MM.1S (cell line): ENCODE measurements at regions not wholly inside any gene's neighbourhood (a gene's known extent, or its start where the extent isn't known, plus 50 kb on each side); places are given as distances from the start of the nearest gene placed in this dataset.

ENCODE experiments used
- DNase-seq: peaks from one replicate; pipeline ENCODE4 v3.0.0-alpha.2; 2015
- H2AFZ ChIP-seq: fragments of 300-600 bp; sonication (generic); 2 replicates; pipeline ENCODE4 v1.6.0; 2016; ENCODE audit warnings: antibody characterized with exemption, low read length
- H3F3A ChIP-seq: fragments of 300-600 bp; sonication (generic); 2 replicates; pipeline ENCODE4 v1.6.1; 2016; ENCODE audit warnings: mild to moderate bottlenecking, antibody characterized with exemption, low read length, moderate library complexity, mixed read lengths; ENCODE audit not compliant: insufficient read depth
- H3K27ac ChIP-seq: fragments of 300-600 bp; sonication (generic); 2 replicates; pipeline ENCODE4 v1.5.1; 2016; ENCODE audit warnings: mild to moderate bottlenecking, low read length
- H3K27me3 ChIP-seq: fragments of 300-600 bp; sonication (generic); replicated peaks from 2 replicates; pipeline ENCODE4 v1.6.0; 2016; ENCODE audit warnings: low read length; ENCODE audit not compliant: insufficient read depth
- H3K36me3 ChIP-seq: fragments of 300-600 bp; sonication (generic); replicated peaks from 2 replicates; pipeline ENCODE4 v1.6.1; 2016; ENCODE audit warnings: mild to moderate bottlenecking, low read length, mixed read lengths; ENCODE audit not compliant: insufficient read depth
- H3K4me1 ChIP-seq: fragments of 300-600 bp; sonication (generic); 2 replicates; pipeline ENCODE4 v1.6.1; 2016; ENCODE audit warnings: low read length, mixed read lengths
- H3K4me2 ChIP-seq: fragments of 300-600 bp; sonication (generic); 2 replicates; pipeline ENCODE4 v1.6.0; 2016; ENCODE audit warnings: low read depth, low read length
- H3K4me3 ChIP-seq: fragments of 300-600 bp; sonication (generic); 2 replicates; pipeline ENCODE4 v1.5.1; 2016; ENCODE audit warnings: low read length, mixed read lengths
- H3K79me2 ChIP-seq: fragments of 300-600 bp; sonication (generic); 2 replicates; pipeline ENCODE4 v1.6.1; 2016; ENCODE audit warnings: mixed run types, low read length, mixed read lengths
- H3K9ac ChIP-seq: fragments of 300-600 bp; sonication (generic); 2 replicates; pipeline ENCODE4 v1.6.1; 2016; ENCODE audit warnings: low read length, mixed read lengths
- H3K9me2 ChIP-seq: fragments of 300-600 bp; sonication (generic); replicated peaks from 2 replicates; pipeline ENCODE4 v1.6.1; 2016; ENCODE audit warnings: mild to moderate bottlenecking, low read length, mixed read lengths; ENCODE audit not compliant: insufficient read depth
- H3K9me3 ChIP-seq: fragments of 300-600 bp; sonication (generic); replicated peaks from 2 replicates; pipeline ENCODE4 v1.6.1; 2016; ENCODE audit warnings: mild to moderate bottlenecking, low read length, mixed read lengths; ENCODE audit not compliant: insufficient read depth
- H4K20me1 ChIP-seq: fragments of 300-600 bp; sonication (generic); 2 replicates; pipeline ENCODE4 v1.6.1; 2016; ENCODE audit warnings: mild to moderate bottlenecking, low read length, moderate library complexity, mixed read lengths; ENCODE audit not compliant: insufficient read depth
- CTCF ChIP-seq: fragments of 300-600 bp; sonication (generic); IDR thresholded peaks from 2 replicates; pipeline ENCODE4 v1.5.1; 2016; ENCODE audit warnings: antibody characterized with exemption, low read length, mixed read lengths
- EZH2 ChIP-seq: fragments of 300-600 bp; sonication (generic); optimal IDR thresholded peaks from 2 replicates; pipeline ENCODE3; 2017; ENCODE audit warnings: low read depth, mild to moderate bottlenecking, antibody characterized with exemption, low read length, mixed read lengths
- EZH2phosphoT487 ChIP-seq: fragments of 300-600 bp; sonication (generic); IDR thresholded peaks from 2 replicates; pipeline ENCODE4 v1.6.1; 2018; ENCODE audit warnings: antibody characterized with exemption, low read length

GRCh38 chr13:85473144-85473543 lies 326.1 kb downstream of the SLITRK6 start:
- H2AFZ ChIP-seq = no peak overlapping the region
- H3K27me3 ChIP-seq = no peaks in the 10 kb centered on the region
- H3K4me2 ChIP-seq = no peak overlapping the region
- no peak overlapping the region for H3K9ac ChIP-seq
- no peaks in the 10 kb centered on the region for H3K9me3 ChIP-seq
- H4K20me1 ChIP-seq = no peaks in the 10 kb centered on the region
- no peaks in the 10 kb centered on the region for H3K36me3 ChIP-seq
- H3F3A ChIP-seq = no peaks in the 10 kb centered on the region
- no peak overlapping the region for H3K27ac ChIP-seq
- no peaks in the 10 kb centered on the region for H3K9me2 ChIP-seq
- no peaks in the 10 kb centered on the region for H3K79me2 ChIP-seq
- no peak for DNase-seq
- TF ChIP-seq EZH2 (no peak), EZH2phosphoT487 (no peak), CTCF (no peak)
- no peak overlapping the region for H3K4me3 ChIP-seq
- H3K4me1 ChIP-seq = no peaks in the 10 kb centered on the region

- no peaks in the 10 kb centered on the region for H3K9me2 ChIP-seq
- no peak overlapping the region for H3K4me3 ChIP-seq
- H3K4me1 ChIP-seq = no peaks in the 10 kb centered on the region
- H3K36me3 ChIP-seq = no peaks in the 10 kb centered on the region
- no peaks in the 10 kb centered on the region for H3K9me3 ChIP-seq
- no peak overlapping the region for H3K27ac ChIP-seq
- no peaks in the 10 kb centered on the region for H3K27me3 ChIP-seq
- no peak for DNase-seq
- no peak overlapping the region for H2AFZ ChIP-seq
- H4K20me1 ChIP-seq = no peaks in the 10 kb centered on the region
- H3F3A ChIP-seq = no peaks in the 10 kb centered on the region
- no peak for TF ChIP-seq EZH2phosphoT487
- TF ChIP-seq EZH2 = no peak
- no peak for TF ChIP-seq CTCF
- H3K4me2 ChIP-seq = no peak overlapping the region
- H3K9ac ChIP-seq = no peak overlapping the region
- no peaks in the 10 kb centered on the region for H3K79me2 ChIP-seq
These were observed 329.9 kb downstream of the SLITRK6 start for GRCh38 chr13:85469320-85469719.

GRCh38 chr13:85462792-85463425 lies 336.3 kb downstream of the SLITRK6 start:
- no peaks in the 10 kb centered on the region for H3F3A ChIP-seq
- no peak overlapping the region for H3K4me2 ChIP-seq
- no peak overlapping the region for H3K27ac ChIP-seq
- H3K9me3 ChIP-seq = no peaks in the 10 kb centered on the region
- no peaks in the 10 kb centered on the region for H3K4me1 ChIP-seq
- no peak overlapping the region for H2AFZ ChIP-seq
- H3K79me2 ChIP-seq = no peaks in the 10 kb centered on the region
- H4K20me1 ChIP-seq = no peaks in the 10 kb centered on the region
- TF ChIP-seq CTCF (no peak), EZH2phosphoT487 (no peak), EZH2 (no peak)
- H3K4me3 ChIP-seq = no peak overlapping the region
- no peak for DNase-seq
- no peaks in the 10 kb centered on the region for H3K36me3 ChIP-seq
- H3K9me2 ChIP-seq = no peaks in the 10 kb centered on the region
- no peaks in the 10 kb centered on the region for H3K27me3 ChIP-seq
- H3K9ac ChIP-seq = no peak overlapping the region
